Omental fat pad (tissue), 3 donors: ENCODE measurements at regions not wholly inside any gene's neighbourhood (a gene's known extent, or its start where the extent isn't known, plus 50 kb on each side); places are given as distances from the start of the nearest gene placed in this dataset.

ENCODE experiments used
- ATAC-seq: fragments of 150-250 bp; one replicate; pipeline ENCODE4 v1.9.1; 2016; ENCODE audit warnings: mild to moderate bottlenecking, moderate library complexity; ENCODE audit not compliant: low FRiP score
- DNase-seq: peaks from one replicate; pipeline ENCODE4 v3.0.0-alpha.2; 2019; ENCODE audit warnings: low spot score
- TF ChIP-seq, protein P1 (sequence below), 3 donors: fragments of 450-650 bp; IDR thresholded peaks; one replicate each; pipeline ENCODE4 v1.5.1; 2016 to 2017; ENCODE audit warnings: antibody characterized with exemption in 3 of 3, mild to moderate bottlenecking in 3 of 3, moderate library complexity in 2 of 3

- DNase-seq (no peak), ATAC-seq (no peak)
- TF ChIP-seq, protein P1, sequence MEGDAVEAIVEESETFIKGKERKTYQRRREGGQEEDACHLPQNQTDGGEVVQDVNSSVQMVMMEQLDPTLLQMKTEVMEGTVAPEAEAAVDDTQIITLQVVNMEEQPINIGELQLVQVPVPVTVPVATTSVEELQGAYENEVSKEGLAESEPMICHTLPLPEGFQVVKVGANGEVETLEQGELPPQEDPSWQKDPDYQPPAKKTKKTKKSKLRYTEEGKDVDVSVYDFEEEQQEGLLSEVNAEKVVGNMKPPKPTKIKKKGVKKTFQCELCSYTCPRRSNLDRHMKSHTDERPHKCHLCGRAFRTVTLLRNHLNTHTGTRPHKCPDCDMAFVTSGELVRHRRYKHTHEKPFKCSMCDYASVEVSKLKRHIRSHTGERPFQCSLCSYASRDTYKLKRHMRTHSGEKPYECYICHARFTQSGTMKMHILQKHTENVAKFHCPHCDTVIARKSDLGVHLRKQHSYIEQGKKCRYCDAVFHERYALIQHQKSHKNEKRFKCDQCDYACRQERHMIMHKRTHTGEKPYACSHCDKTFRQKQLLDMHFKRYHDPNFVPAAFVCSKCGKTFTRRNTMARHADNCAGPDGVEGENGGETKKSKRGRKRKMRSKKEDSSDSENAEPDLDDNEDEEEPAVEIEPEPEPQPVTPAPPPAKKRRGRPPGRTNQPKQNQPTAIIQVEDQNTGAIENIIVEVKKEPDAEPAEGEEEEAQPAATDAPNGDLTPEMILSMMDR (IDR thresholded peaks at IDR 0.05): no peak
Observed at GRCh38 chr7:52700349-52700748, 335.1 kb upstream of the POM121L12 start.

DNA sequence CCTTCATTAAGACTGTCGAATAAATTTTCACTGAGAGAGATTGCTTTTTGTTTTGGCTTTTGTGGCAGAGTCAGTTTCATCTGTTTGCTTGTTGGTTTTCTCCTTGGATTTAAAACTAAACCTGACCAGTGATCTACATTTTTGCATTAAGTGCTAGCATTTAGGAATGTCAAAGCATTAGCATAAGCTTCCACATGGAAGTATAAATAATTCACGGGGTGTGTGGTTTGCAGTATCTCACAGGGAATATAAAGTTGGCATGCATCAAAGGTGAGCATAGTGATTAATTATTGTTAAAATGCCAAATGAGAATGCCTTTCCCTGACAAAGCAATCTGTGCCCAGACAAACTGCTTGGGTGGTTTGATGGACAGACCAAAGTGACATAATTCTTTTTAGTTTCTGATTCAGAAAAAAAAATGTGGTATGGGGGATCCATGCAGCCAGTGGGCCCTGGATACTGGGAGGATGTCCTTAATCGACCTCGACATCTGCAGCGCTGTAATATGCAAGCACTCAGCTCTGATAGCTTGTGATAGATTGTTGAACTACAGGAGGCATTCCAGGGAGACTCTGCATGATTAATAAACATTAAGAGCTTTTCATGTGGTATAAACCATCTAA, 339.3 kb upstream of the POM121L12 start:
- ATAC-seq: no peak
- DNase-seq: no peak

DNA sequence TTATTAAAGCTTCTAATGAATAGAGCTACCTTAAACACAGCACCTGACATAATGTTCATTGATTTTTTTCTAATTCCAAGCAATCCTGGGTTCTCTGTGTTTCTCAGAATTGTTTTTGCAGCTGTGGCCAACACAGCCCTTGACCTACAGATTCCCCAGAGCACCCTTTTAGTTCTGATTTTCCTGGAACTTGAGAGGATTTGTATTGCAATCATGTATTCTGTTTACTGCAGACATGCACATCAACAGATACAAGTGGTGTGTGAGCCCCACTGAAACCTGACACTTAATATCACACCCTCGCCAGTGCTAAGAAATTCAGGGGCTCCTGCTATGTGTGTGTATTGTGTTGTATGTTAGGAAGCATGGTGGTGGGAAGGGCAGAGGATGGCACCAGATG, 344.2 kb upstream of the POM121L12 start:
- TF ChIP-seq, protein P1 (IDR thresholded peaks at IDR 0.05): no peak
- ATAC-seq: no peak
- no peak for DNase-seq

More for the DNA sequence above, 339.3 kb upstream of the POM121L12 start:
- TF ChIP-seq, protein P1 (IDR thresholded peaks at IDR 0.05): no peak

DNA sequence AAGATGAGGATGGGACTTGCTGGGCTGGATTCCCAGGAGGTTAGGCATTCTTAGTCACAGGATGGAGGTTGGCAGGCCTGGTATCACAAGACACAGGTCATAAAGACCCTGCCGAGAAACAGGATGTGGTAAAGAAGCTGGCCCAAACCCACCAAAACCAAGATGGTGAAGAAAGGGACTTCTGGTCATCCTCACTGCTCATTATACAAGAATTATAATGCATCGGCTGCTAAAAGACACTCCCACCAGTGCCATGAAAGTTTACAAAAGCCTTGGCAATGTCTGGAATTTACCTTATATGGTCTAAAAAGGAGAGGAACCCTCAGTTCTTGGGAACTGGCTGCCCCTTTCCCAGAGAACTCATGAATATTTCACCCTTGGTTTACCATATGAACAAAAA, 345.5 kb upstream of the POM121L12 start:
- TF ChIP-seq, protein P1 (IDR thresholded peaks at IDR 0.05): no peak
- DNase-seq (no peak), ATAC-seq (no peak)

DNA sequence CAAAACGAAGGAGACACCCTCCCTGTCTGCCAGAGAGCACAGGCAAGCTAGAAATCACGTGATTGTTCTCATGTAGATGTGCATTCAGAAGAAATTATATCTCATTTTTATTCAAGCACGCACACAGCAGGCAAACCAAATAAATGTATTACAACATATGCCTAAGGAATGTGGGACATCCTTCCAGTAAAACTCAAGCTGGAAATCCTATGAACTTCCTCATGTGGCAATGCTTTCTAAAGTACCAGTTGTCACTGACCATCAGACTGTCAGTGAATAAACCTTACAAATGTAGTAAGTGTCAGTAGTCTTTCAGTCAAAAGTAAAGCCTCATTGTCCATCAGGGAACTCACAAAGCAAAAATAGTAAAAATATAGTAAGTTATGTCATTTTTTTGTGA, 350.1 kb upstream of the POM121L12 start:
- ATAC-seq: no peak
- TF ChIP-seq, protein P1 (IDR thresholded peaks at IDR 0.05): no peak

DNA sequence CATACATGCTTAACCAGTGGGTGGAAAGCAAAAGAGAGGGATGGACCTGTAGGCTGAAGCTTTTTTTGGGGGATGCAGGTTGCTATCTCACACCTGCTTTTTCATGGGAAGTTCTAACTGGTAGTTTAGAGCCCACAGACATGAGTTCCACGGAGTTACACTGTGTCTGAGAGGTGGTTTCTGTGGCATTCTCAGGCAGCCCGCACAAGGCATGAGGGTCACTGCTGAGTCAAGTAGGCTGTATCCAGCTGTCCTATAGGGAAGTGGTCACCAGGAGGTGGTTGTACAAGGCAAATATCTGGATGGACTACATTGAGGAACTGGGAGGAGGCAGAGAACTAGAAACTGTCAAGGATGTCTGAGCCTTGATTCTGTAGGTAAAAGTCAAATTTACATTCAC, 351.0 kb upstream of the POM121L12 start:
- TF ChIP-seq, protein P1 (IDR thresholded peaks at IDR 0.05): no peak
- no peak for DNase-seq
- ATAC-seq: no peak

More for the DNA sequence above, 350.1 kb upstream of the POM121L12 start:
- no peak for DNase-seq

GRCh38 chr7:52682993-52683392, 352.4 kb upstream of the POM121L12 start:
- DNase-seq (no peak), ATAC-seq (no peak)
- TF ChIP-seq, protein P1 (IDR thresholded peaks at IDR 0.05): no peak
